ENCODE measurements at regions not wholly inside any gene's neighbourhood (a gene's known extent, or its start where the extent isn't known, plus 50 kb on each side); places are given as distances from the start of the nearest gene placed in this dataset.

DNA sequence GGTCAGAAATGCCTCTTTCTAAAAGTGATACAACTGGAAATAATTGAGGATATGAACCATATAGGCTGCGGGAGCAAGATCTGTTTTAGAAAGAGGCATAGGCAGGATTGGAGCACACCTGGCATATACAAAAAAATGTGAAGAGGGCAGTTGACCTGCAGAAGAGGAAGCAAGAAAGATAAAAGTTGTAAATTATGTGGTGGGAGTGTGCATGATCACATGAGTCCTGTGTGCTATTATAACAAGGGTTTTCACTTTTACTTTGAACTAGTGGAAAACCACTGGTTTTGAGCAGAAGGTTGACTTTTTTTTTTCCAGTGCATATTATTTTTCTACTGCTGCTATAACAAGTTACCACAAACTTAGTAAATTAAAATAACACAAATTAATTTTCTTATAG lies 489.3 kb downstream of the ANXA1 start:
- H3K27me3 Mint-ChIP-seq (ENCODE audit: unreplicated experiment) = no peaks in the 10 kb centered on the region
- H3K36me3 Mint-ChIP-seq (ENCODE audit: unreplicated experiment) = no peaks in the 10 kb centered on the region
- H3K4me1 Mint-ChIP-seq (ENCODE audit: unreplicated experiment) = no peaks in the 10 kb centered on the region
- no peak overlapping the region for H3K27ac Mint-ChIP-seq (ENCODE audit: unreplicated experiment)
- H3K4me3 Mint-ChIP-seq (ENCODE audit: unreplicated experiment) = no peak overlapping the region
- H3K9me3 Mint-ChIP-seq (ENCODE audit: unreplicated experiment) = no peaks in the 10 kb centered on the region
- TF ChIP-seq, protein P1, sequence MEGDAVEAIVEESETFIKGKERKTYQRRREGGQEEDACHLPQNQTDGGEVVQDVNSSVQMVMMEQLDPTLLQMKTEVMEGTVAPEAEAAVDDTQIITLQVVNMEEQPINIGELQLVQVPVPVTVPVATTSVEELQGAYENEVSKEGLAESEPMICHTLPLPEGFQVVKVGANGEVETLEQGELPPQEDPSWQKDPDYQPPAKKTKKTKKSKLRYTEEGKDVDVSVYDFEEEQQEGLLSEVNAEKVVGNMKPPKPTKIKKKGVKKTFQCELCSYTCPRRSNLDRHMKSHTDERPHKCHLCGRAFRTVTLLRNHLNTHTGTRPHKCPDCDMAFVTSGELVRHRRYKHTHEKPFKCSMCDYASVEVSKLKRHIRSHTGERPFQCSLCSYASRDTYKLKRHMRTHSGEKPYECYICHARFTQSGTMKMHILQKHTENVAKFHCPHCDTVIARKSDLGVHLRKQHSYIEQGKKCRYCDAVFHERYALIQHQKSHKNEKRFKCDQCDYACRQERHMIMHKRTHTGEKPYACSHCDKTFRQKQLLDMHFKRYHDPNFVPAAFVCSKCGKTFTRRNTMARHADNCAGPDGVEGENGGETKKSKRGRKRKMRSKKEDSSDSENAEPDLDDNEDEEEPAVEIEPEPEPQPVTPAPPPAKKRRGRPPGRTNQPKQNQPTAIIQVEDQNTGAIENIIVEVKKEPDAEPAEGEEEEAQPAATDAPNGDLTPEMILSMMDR (IDR thresholded peaks at IDR 0.05) = no peak
- DNase-seq (ENCODE audit: extremely low spot score, unreplicated experiment) = no peak

DNA sequence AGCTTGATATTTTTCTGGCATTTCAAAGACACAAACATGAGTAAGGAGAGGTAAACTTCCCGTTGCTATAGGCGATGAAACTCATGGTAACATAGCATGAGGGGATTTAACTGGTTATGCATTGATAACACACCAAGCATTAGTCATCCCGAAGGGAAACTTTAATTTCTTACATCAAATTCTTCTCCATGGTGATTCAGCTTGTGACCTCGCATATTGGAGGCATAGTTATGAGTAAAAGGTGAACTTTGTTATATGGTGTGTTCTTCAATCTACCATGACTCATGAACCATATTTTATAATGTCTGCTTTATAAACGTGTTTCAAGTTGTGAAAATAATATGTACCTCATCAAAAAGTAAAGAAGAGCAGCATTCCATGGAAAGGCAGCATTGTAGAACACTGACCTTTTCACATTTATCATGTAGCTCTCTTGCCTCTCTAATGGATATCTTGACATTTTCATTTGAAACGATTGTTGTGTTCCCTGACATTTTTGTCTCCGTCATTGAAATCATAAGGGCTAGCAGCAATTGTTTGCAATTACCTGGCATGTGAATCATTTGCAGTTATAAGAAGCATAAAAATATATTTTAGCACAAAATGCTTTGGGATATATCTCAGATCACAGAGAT lies 491.8 kb downstream of the ANXA1 start:
- Mint-ChIP-seq H3K4me1 (ENCODE audit: unreplicated experiment) (no peaks in the 10 kb centered on the region), H3K36me3 (ENCODE audit: unreplicated experiment) (no peaks in the 10 kb centered on the region), H3K27me3 (ENCODE audit: unreplicated experiment) (no peaks in the 10 kb centered on the region), H3K27ac (ENCODE audit: unreplicated experiment) (no peak overlapping the region), H3K9me3 (ENCODE audit: unreplicated experiment) (peaks cover 5% of the 10 kb centered on the region), H3K4me3 (ENCODE audit: unreplicated experiment) (no peak overlapping the region)
- DNase-seq (ENCODE audit: extremely low spot score, unreplicated experiment) = no peak
- TF ChIP-seq, protein P1 (IDR thresholded peaks at IDR 0.05) = no peak

GRCh38 chr9:73647560-73647959 lies 495.9 kb downstream of the ANXA1 start:
- DNase-seq (ENCODE audit: extremely low spot score, unreplicated experiment) = no peak
- H3K27ac Mint-ChIP-seq (ENCODE audit: unreplicated experiment) = no peak overlapping the region
- TF ChIP-seq, protein P1 (IDR thresholded peaks at IDR 0.05) = no peak
- H3K4me3 Mint-ChIP-seq (ENCODE audit: unreplicated experiment) = no peak overlapping the region
- H3K27me3 Mint-ChIP-seq (ENCODE audit: unreplicated experiment) = no peaks in the 10 kb centered on the region
- H3K36me3 Mint-ChIP-seq (ENCODE audit: unreplicated experiment) = no peaks in the 10 kb centered on the region
- H3K9me3 Mint-ChIP-seq (ENCODE audit: unreplicated experiment) = peaks cover 5% of the 10 kb centered on the region
- no peaks in the 10 kb centered on the region for H3K4me1 Mint-ChIP-seq (ENCODE audit: unreplicated experiment)

- Mint-ChIP-seq H3K36me3 (ENCODE audit: unreplicated experiment) (no peaks in the 10 kb centered on the region), H3K27me3 (ENCODE audit: unreplicated experiment) (no peaks in the 10 kb centered on the region), H3K27ac (ENCODE audit: unreplicated experiment) (no peak overlapping the region), H3K4me1 (ENCODE audit: unreplicated experiment) (no peaks in the 10 kb centered on the region), H3K9me3 (ENCODE audit: unreplicated experiment) (peaks cover 5% of the 10 kb centered on the region), H3K4me3 (ENCODE audit: unreplicated experiment) (no peak overlapping the region)
- TF ChIP-seq, protein P1 (IDR thresholded peaks at IDR 0.05) = no peak
- DNase-seq (ENCODE audit: extremely low spot score, unreplicated experiment) = no peak
Measured at GRCh38 chr9:73649552-73649951, 497.9 kb downstream of the ANXA1 start.

GRCh38 chr9:73655363-73655762 lies 503.7 kb downstream of the ANXA1 start:
- no peaks in the 10 kb centered on the region for H3K4me1 Mint-ChIP-seq (ENCODE audit: unreplicated experiment)
- no peak for DNase-seq (ENCODE audit: extremely low spot score, unreplicated experiment)
- H3K4me3 Mint-ChIP-seq (ENCODE audit: unreplicated experiment) = no peak overlapping the region
- no peaks in the 10 kb centered on the region for H3K9me3 Mint-ChIP-seq (ENCODE audit: unreplicated experiment)
- H3K27ac Mint-ChIP-seq (ENCODE audit: unreplicated experiment) = no peak overlapping the region
- TF ChIP-seq, protein P1 (IDR thresholded peaks at IDR 0.05) = no peak
- H3K27me3 Mint-ChIP-seq (ENCODE audit: unreplicated experiment) = peaks cover 2% of the 10 kb centered on the region
- no peaks in the 10 kb centered on the region for H3K36me3 Mint-ChIP-seq (ENCODE audit: unreplicated experiment)
